ENCODE measurements at regions not wholly inside any gene's neighbourhood (a gene's known extent, or its start where the extent isn't known, plus 50 kb on each side); places are given as distances from the start of the nearest gene placed in this dataset.

- no peak for TF ChIP-seq EZH2 (IDR thresholded peaks at IDR 0.05; ENCODE audit: insufficient read depth, poor library complexity, severe bottlenecking)
- no peak for TF ChIP-seq EZH2phosphoT487 (IDR thresholded peaks at IDR 0.05; ENCODE audit: insufficient read depth, low read depth)
These were observed 441.1 kb downstream of the SETD4 start for GRCh38 chr21:35619184-35619583.
